Suprapubic skin (tissue), 4 donors: ENCODE measurements at regions not wholly inside any gene's neighbourhood (a gene's known extent, or its start where the extent isn't known, plus 50 kb on each side); places are given as distances from the start of the nearest gene placed in this dataset.

Experiments used
- DNase-seq, 2 donors: peaks; one replicate each; pipeline ENCODE4 v3.0.0-alpha.2; 2019; ENCODE audit warnings: low spot score in 2 of 2
- H3K27ac ChIP-seq: fragments of 200-600 bp; sonication (generic); one replicate; pipeline ENCODE4 v1.5.1; 2019
- H3K27me3 ChIP-seq: fragments of 200-600 bp; sonication (generic); one replicate; pipeline ENCODE4 v1.5.1; 2019
- H3K36me3 ChIP-seq: fragments of 200-600 bp; sonication (generic); one replicate; pipeline ENCODE4 v1.5.1; 2019
- H3K4me1 ChIP-seq: fragments of 200-600 bp; sonication (generic); one replicate; pipeline ENCODE4 v1.5.1; 2019
- H3K4me3 ChIP-seq: fragments of 200-600 bp; sonication (generic); one replicate; pipeline ENCODE4 v1.5.1; 2019; ENCODE audit warnings: mild to moderate bottlenecking
- H3K9me3 ChIP-seq: fragments of 200-600 bp; sonication (generic); one replicate; pipeline ENCODE4 v1.5.1; 2019
- EP300 ChIP-seq: sonication (generic); formaldehyde crosslinking; IDR thresholded peaks from one replicate; pipeline ENCODE4 v1.6.1; 2017; ENCODE audit warnings: antibody characterized with exemption
- POLR2A ChIP-seq, 2 donors: fragments of 450-650 bp; IDR thresholded peaks; one replicate each; pipeline ENCODE4 v1.6.1; 2017; ENCODE audit warnings: antibody characterized with exemption in 2 of 2, mild to moderate bottlenecking in 2 of 2, moderate library complexity in 2 of 2
- POLR2AphosphoS5 ChIP-seq, 3 donors: sonication (generic); formaldehyde crosslinking; IDR thresholded peaks; one replicate each; pipeline ENCODE4 v1.6.1; 2017; ENCODE audit warnings: antibody characterized with exemption in 3 of 3
- WGBS: methylation state at CpG from one replicate; pipeline ENCODE4 v1.1.5; 2018; 5-methylcytosine and 5-hydroxymethylcytosine counted together
- TF ChIP-seq, protein P1 (sequence below), 2 donors: fragments of 200-600 bp in 1 of 2; fragments of 450-650 bp in 1 of 2; sonication (generic) in 1 of 2; IDR thresholded peaks; one replicate each; pipeline ENCODE4 v1.5.1; 2016 to 2019; ENCODE audit warnings: antibody characterized with exemption in 2 of 2, mild to moderate bottlenecking in 1 of 2, moderate library complexity in 1 of 2

DNA sequence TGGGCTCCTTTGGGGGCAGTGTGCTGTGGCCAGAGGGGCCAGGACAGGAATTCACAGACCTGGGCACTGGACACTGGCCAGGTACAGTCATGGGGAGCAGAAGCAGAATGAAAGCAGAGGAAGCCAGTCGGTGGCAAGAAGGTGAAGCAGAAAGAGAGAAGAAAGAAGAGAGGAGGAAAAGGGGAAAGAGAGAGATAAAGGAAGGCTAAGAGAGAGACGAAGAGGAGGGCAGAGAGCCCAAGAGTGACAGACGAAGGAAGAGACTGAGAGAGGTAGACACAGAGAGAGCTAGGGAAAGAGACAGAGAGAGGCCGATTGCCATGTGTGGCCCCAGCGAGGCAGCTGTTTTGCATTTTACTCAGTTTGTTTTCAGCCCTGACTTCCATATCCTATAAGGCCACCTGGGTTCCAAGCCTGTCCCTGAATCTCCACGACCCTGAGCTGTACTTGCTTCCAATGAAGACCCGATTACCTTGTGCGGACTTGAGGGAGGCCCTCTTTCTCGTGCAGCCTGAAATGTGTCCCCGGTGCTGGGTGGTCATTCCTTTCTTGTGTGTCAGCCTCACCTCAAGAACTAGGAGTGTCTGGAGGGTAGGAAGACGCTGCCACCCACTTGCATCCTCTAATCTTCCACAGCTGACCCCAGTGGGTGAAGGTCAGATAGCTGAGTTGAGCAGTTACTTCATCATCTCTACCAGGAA lies 73.9 kb downstream of the LSM3 start:
- H3K27ac ChIP-seq: peak overlapping the region; percentile 82
- TF ChIP-seq EP300 (no peak), POLR2AphosphoS5 (IDR thresholded peaks at IDR 0.05) (no peak), POLR2A (IDR thresholded peaks at IDR 0.05) (no peak)
- TF ChIP-seq, protein P1, sequence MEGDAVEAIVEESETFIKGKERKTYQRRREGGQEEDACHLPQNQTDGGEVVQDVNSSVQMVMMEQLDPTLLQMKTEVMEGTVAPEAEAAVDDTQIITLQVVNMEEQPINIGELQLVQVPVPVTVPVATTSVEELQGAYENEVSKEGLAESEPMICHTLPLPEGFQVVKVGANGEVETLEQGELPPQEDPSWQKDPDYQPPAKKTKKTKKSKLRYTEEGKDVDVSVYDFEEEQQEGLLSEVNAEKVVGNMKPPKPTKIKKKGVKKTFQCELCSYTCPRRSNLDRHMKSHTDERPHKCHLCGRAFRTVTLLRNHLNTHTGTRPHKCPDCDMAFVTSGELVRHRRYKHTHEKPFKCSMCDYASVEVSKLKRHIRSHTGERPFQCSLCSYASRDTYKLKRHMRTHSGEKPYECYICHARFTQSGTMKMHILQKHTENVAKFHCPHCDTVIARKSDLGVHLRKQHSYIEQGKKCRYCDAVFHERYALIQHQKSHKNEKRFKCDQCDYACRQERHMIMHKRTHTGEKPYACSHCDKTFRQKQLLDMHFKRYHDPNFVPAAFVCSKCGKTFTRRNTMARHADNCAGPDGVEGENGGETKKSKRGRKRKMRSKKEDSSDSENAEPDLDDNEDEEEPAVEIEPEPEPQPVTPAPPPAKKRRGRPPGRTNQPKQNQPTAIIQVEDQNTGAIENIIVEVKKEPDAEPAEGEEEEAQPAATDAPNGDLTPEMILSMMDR (IDR thresholded peaks at IDR 0.05): no peak
- no peak for DNase-seq
- 92% methylated on average over 11 of the region's 11 CpGs for WGBS
- H3K4me1 ChIP-seq: peaks cover 48% of the 10 kb centered on the region
- no peak overlapping the region for H3K4me3 ChIP-seq
- H3K27me3 ChIP-seq: no peaks in the 10 kb centered on the region
- no peaks in the 10 kb centered on the region for H3K9me3 ChIP-seq
- no peaks in the 10 kb centered on the region for H3K36me3 ChIP-seq

DNA sequence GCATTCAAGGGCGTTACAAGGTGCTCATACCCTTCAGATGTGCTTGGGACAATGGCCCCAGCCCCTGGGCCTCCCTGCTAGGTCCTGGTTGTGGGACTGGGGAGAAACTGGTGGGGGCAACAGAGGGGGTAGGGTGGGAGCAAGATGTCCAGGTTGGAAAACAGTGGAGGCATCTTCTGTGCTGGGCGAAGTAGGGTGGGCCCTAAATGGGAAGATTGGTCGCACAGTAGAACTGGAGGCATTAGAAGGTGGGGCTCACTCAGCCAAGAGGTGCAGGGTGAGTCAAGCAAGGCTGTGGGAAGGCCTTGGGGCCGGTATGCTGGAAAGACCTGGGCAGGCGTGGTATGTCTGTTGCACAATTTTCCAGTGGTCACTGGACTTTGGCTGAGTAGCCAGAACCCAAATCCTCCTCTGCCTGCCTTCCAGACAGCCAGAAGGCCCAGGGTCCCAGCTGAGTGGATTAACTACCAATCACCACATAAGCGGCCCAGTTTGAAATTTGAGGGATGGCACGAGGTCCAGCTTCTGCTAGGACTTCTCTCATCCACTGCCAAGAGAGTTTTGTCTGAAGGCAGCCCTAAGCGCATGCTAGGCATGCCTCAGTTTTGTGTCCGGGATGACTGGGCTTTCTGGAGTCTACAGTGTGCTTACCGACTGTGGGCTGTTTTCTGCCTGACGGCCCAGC lies 74.5 kb downstream of the LSM3 start:
- no peaks in the 10 kb centered on the region for H3K36me3 ChIP-seq
- H3K4me3 ChIP-seq: no peak overlapping the region
- TF ChIP-seq POLR2AphosphoS5 (IDR thresholded peaks at IDR 0.05) (peak in 1 of 3 donors; percentile 6), EP300 (no peak)
- peak in 1 of 2 donors; percentile 80 for DNase-seq
- no peaks in the 10 kb centered on the region for H3K9me3 ChIP-seq
- peaks cover 48% of the 10 kb centered on the region for H3K4me1 ChIP-seq
- H3K27ac ChIP-seq: peak overlapping the region; percentile 82
- no peaks in the 10 kb centered on the region for H3K27me3 ChIP-seq
- WGBS: 82% methylated on average over 6 of the region's 11 CpGs

DNA sequence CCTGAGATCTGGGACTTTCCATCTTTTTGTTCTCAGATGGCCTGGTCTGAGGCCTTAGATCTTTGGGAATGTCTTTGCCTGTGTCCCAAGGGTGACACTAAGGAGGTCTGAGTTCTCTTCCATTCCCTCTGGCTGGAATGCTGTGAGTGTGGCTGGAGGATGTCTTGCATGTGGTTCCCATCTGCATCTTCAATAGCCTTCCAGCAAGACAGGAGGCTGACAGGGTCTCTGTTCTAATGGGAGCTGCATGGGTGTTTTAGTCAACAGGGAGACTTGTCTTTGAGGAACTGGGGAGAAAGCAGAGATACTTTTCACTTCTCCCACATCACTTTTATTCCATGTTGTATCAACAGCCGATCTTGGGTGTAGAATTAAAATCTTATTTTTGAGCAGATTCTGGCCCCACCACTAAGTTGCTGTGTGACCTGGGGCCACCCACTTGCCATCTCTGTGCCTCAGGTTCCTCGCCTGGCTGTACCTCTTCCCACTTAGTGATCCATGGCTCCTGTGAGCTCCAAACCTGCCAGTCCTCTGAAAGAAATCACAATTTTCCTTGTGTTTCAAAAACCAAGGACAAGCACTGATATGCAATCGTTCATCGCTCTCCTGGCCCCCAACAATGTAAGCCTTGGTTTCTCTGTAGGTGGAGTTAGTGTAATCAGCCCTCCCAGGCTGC lies 75.2 kb downstream of the LSM3 start:
- Histone ChIP-seq H3K36me3 (no peaks in the 10 kb centered on the region), H3K27me3 (no peaks in the 10 kb centered on the region), H3K9me3 (no peaks in the 10 kb centered on the region), H3K4me1 (peaks cover 42% of the 10 kb centered on the region), H3K4me3 (no peak overlapping the region), H3K27ac (peak overlapping the region; percentile 82)
- WGBS: 91% methylated on average over 4 of the region's 4 CpGs
- TF ChIP-seq POLR2A (IDR thresholded peaks at IDR 0.05): no peak
- DNase-seq: peak in 1 of 2 donors; percentile 40

DNA sequence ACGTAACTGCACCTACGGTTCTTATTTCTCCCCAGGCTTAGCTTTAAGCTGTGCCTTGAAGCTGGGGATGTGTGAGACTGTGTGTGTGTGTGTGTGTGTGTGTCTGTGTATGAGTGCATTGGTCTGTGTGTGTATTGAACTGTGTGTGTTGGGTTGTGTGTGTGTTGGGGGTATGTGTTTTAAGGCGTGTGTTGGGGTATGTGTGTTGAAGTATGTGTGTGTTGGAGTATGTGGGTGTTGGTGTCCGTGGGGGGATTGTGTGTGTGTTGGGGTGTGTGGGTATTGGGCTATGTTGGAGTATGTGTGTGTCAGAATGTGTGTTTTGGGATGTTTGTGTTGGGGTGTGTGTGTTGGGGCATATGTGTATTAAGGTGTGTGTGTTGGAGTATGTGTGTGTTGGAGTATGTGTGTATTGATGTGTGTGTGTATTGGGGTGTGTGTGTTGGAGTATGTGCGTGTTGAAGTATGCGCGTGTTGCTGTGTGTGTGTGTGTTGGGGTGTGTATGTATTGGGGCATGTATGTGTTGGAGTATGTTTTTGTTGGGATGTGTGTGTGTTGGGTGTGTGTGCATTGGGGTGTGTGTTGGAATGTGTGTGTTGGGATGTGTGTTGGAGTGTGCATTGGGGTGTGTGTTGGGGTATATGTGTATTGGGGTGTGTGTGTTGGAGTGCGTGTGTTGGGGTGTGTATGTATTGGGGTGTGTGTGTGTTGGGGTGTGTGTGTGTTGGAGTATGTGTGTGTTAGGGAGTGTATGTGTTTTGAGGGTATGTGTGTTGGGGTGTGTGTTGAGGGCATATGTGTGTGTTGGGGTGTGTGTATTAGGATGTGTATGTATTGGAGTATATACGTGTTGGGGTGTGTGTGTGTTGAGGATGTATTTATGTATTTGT lies 76.4 kb downstream of the LSM3 start:
- no peak overlapping the region for H3K4me3 ChIP-seq
- peaks cover 36% of the 10 kb centered on the region for H3K4me1 ChIP-seq
- DNase-seq: no peak
- TF ChIP-seq POLR2AphosphoS5 (IDR thresholded peaks at IDR 0.05) (no peak), POLR2A (IDR thresholded peaks at IDR 0.05) (no peak), EP300 (no peak)
- TF ChIP-seq, protein P1 (IDR thresholded peaks at IDR 0.05): no peak
- no peaks in the 10 kb centered on the region for H3K27me3 ChIP-seq
- WGBS: 92% methylated on average over 9 of the region's 9 CpGs
- H3K9me3 ChIP-seq: no peaks in the 10 kb centered on the region
- no peak overlapping the region for H3K27ac ChIP-seq
- H3K36me3 ChIP-seq: no peaks in the 10 kb centered on the region

DNA sequence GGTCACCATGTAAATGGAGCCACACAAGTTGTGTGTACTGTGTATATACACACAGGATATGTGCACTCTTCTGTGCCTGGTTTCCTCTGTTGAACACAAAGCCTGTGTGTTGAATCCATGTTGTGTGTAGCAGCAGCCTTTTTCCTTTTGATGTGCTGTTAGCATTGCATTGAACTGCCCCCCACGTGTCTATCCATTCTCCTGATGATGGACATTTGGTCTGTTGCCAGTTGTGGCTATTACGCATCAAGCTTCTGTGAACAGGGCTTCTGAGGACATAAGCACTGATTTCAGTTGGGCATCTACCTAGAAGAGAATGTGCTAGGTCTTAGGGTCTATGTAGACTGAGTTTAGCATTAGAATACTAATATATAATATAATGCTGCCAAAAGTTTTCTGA lies 77.4 kb downstream of the LSM3 start:
- no peak overlapping the region for H3K27ac ChIP-seq
- no peaks in the 10 kb centered on the region for H3K36me3 ChIP-seq
- TF ChIP-seq, protein P1 (IDR thresholded peaks at IDR 0.05): no peak
- TF ChIP-seq POLR2A (IDR thresholded peaks at IDR 0.05): no peak
- no peak for TF ChIP-seq POLR2AphosphoS5 (IDR thresholded peaks at IDR 0.05)
- TF ChIP-seq EP300: no peak
- H3K4me3 ChIP-seq: no peak overlapping the region
- no peaks in the 10 kb centered on the region for H3K27me3 ChIP-seq
- peaks cover 29% of the 10 kb centered on the region for H3K4me1 ChIP-seq
- H3K9me3 ChIP-seq: no peaks in the 10 kb centered on the region
- DNase-seq: no peak
- WGBS: 63% methylated on average over 2 of the region's 2 CpGs
